HG03139 (cell line): ENCODE measurements at regions not wholly inside any gene's neighbourhood (a gene's known extent, or its start where the extent isn't known, plus 50 kb on each side); places are given as distances from the start of the nearest gene placed in this dataset.

Source experiments
- ATAC-seq: cut with Tn5 transposase; IDR thresholded peaks from one replicate; pipeline ENCODE4 v1.9.1; 2021; ENCODE audit not compliant: unreplicated experiment

DNA sequence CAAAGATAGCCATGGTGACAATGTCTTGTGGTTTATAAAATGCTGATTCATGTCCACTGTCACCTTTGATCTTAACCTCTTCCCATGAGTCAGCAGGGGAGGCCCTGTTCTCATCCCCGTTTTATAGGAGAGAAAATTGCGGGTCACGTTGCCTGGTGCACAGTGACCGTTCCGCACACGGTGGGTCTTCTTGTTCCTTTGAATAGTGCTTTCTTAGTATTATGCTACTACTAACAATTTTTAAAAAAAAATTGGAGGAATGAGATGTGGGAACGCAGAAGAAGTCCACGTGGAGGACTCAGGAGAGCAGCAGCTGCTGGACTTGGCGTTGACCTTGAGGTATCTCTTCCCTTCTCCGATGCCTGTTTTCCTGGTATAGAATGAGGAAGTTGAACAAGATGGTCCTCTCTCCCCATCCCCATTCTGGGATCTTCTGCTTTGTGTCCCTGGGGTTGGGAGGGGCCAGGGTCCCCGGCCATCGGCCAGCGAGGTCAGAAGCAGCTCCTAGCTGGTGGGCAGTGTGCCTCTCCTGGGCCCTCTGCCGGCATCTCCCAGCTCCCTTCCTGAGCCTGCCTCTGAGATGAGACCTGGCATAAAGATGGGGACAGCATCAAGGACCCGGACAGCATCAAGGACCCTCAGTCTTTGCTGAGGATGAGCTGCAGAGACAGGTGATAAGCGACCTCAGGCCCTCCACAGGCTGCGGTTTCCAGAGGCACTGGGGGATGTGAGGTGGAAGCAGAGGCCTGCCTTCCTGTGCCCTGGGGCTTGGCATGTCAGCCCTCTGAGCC is 143.9 kb downstream of the C9orf50 start:
- ATAC-seq = no peak

DNA sequence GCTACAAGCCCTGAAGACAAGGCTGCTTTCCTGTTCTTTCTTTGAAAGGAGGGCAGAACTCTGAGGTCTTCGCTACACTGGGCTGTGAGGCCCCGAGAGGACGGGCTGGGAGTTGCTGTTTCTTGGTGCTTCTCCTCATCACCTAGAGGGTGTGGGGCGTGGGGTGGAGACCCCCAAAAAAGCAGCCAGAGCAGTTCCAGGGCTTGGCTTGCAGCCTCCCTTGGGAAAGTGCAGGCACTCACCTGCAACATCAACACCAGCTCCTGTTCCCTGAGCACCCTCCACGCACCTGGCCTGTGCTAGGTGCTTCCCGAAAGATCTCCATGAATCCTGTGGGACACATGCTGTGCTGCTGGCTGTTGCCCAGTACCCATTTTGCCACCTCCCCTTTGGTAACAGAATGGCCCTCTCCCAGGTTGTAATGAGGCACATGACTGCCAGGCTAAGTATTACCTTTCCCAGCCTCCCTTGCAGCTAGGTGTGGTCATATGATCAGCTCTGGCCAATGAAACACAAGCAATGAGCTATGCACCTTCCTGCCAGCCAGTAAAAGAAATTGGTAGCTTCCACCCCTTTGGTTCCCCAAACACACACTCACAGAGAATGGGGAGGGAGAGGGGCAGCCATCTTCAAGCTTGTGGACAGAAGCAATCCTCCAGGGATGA is 146.0 kb downstream of the C9orf50 start:
- ATAC-seq = no peak

DNA sequence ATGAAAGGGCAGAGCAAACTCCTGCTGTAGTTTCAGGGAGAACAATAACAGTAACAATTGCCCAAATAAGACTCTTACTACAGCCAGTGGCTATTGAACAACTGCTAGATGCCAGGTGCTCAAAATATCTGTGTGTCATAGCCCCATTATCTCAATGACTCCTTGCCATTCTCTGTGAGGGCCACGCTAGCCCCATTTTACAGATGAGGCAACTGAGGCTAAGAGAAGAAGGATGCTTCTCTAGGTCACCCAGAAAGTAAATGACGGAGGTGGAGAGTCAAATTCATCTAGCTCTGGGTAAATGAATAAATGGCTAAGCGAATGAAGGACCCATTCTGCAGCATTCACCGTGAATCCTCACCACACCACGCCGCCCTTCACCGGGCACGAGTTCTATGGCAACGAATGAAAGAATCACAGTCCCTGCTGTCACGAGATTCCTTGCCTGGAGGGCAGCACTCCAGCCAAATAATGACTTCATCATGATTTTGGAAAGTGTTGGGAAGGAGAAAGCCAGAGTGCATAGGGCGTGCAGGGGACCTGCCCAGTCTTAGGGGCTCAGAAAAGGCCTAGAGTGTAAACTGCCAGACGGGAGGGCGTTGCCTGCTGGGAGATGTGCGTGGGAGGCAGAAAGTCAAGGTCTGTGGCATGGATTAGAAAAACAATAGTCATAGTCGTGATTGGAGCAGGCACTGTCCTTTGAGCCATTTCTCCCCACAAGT is 147.2 kb downstream of the C9orf50 start:
- ATAC-seq = no peak

GRCh38 chr9:129472651-129473102 is 148.2 kb downstream of the C9orf50 start:
- ATAC-seq = no peak

DNA sequence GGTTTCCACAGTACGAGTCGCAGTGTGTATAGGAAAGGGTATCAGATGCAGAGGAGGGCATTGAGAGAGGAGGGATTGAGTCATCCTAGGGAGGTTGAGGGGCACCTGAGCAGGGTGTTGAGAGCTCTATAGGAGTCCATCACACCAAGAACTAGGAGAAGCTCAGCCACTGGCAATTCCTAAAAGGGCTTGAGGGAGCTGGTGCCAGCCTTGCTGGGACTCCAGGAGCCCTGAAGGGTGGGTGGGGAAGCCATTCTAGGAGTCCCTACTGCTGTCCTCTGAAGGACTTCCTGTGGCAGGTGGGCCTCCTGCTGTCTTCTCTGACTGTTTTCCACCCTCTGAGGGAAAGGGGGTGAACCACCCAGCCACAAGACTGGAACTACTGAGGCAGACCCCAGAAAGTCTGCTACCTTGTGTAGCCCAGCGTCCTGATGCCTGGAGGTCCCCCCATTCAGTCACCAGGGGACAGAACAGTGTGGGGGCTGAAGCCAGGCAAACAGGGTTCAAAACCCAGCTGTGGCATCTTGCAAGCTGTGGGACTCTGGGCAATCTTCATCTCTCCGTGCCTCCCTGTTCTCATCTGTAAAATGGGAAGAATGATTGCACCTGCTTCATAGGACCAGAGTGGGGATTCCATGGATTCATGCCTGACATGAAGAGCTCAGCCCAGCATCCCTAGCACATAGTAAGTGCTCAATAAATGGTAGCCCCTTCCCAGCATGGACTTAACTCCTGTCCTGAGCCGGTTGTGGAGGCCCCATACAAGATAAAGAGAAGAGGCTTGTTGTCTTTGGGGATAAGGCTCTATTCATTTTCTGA is 149.5 kb downstream of the C9orf50 start:
- ATAC-seq = no peak

DNA sequence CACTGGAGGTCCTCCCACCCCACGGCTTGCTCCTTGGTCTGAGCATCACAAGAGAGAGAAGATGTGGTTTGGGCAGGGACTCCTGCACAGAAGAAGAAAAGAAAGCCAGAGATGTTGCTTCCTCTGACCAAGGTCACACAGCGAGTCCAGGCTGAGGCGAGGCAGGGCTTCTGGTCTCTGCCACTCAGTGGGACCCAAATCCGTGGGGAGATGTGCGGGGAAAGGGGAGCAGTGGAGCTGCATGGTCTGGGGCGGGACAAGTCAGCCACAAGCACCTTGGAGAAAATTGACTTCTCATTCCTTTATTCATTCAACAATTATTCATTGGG is 150.9 kb downstream of the C9orf50 start:
- no peak for ATAC-seq

GRCh38 chr9:129469188-129469987 is 151.5 kb downstream of the C9orf50 start:
- ATAC-seq = no peak

GRCh38 chr9:129467739-129468666 is 152.9 kb downstream of the C9orf50 start:
- no peak for ATAC-seq

GRCh38 chr9:129467004-129467588 is 153.8 kb downstream of the C9orf50 start:
- ATAC-seq = no peak

DNA sequence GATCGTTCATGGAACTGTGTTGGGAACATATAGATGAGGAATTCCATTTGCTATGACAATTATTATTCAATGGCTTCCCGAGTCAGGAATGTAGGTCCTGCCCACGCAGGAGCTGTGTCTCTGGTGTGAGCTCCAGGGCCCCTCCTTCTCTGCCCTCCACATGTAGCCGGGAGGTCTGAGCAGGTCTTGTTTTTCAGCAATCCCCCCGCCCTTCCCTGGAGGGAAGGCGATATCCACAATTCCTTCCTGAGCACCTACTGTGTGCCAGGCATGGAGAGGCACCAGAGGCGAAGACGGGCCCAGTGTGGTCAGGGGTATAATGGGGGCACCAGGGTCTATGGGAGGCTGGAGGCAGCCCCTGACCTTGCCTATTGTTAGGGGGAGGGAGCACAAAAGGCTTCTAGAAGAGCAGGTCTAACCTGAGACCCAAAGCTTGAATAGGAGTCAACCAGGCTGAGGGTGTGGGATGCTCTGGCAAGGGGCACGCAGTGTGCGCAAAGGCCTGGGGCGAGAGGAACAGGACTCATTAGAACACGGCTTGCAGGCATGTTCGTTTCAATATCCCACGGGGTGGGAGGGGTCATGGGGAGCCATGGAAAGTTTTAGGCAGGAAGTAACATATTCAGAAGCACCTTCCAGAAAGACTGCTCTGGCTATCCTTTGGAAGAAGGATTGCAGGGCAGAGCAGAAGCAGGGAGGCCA is 154.9 kb downstream of the C9orf50 start:
- no peak for ATAC-seq

GRCh38 chr9:129464972-129465833 is 155.7 kb downstream of the C9orf50 start:
- no peak for ATAC-seq

DNA sequence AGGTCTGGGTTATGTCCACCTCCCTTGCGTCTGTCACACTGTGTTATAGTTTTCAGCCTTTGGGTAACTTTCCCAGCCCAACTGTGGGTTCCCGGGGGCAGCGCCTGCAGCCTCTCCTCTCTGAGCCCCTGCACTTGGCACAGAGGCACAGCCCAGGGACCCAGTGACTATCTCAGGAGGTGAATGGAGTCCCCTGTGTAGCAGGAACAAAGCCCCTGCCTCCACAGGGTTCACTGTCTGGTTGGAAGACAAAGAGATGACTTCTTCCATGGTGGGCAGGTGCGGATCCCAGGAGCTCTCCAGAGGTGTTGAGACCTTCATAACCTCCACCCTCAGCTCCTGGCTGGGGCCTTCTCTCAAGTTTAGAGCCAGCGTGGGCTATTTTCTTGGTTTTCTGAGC is 156.9 kb downstream of the C9orf50 start:
- no peak for ATAC-seq

- ATAC-seq = no peak
These were observed 157.4 kb downstream of the C9orf50 start for GRCh38 chr9:129463477-129463876.

GRCh38 chr9:129462360-129462759 is 158.5 kb downstream of the C9orf50 start:
- no peak for ATAC-seq

DNA sequence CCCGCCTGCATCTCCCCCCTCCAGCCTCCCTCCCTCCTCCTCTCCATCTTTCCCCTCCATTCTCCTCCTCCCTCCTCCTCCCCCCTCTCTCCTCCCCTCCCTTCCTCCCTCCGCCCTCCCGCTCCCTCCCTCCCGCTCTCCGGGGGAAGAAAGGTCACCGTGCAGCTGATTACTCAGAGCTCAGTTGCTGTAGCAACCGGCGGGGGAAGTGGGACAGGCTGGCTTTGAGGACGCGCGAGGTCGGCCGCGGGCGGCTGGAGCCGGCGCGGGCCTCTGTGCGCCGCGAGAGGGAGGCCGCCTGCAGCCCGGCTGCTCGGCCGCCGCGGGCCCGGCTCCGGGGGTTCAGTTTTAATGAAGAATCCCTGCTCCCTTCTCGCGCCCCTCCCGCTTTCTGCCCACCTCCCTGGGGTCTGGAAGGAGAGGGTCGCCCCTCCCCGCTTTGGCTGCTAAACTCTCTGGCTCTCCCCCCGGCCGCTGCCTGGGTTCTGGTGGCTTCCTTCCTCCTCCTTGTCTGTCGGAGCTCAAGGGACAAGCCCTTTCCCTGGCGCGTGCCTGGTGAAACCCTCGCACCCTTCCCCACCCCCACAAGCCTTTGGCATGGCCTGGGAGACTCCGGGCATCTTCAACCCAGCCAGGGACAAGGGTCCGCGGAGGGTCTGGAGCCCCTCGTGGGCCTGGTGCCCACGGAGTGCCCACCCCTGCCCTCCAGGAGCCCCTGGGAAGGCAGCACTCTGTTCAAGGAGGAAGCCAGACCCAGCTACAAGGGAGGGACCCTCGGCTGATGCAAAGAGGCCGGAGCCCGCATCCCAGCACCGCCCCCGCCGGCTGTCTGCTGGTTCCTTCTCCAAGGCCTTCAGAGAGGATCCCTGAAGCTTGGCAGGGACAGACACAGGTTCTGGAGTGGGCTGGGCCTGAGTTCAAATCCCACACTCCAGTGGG is 160.3 kb downstream of the C9orf50 start:
- peak; percentile 53 for ATAC-seq
